Lower leg skin (tissue), 3 donors: ENCODE measurements at regions not wholly inside any gene's neighbourhood (a gene's known extent, or its start where the extent isn't known, plus 50 kb on each side); places are given as distances from the start of the nearest gene placed in this dataset.
"Not testable (repeated sequence)": the region's sequence is repeated elsewhere in the genome, so short reads cannot be mapped to it uniquely, and the experiment has no call there.

Experiments used
- POLR2A ChIP-seq, 2 donors: fragments of 450-650 bp; IDR thresholded peaks; one replicate each; pipeline ENCODE4 v1.6.1; 2016 to 2017; ENCODE audit warnings: antibody characterized with exemption in 2 of 2, mild to moderate bottlenecking in 1 of 2, moderate library complexity in 1 of 2
- TF ChIP-seq, protein P1 (sequence below), 3 donors: fragments of 450-650 bp; IDR thresholded peaks; one replicate each; pipeline ENCODE4 v1.5.1; 2016; ENCODE audit warnings: antibody characterized with exemption in 3 of 3, mild to moderate bottlenecking in 3 of 3, moderate library complexity in 2 of 3

GRCh38 chr4:158452116-158452515 lies 69.6 kb upstream of the RXFP1 start:
- TF ChIP-seq, protein P1, sequence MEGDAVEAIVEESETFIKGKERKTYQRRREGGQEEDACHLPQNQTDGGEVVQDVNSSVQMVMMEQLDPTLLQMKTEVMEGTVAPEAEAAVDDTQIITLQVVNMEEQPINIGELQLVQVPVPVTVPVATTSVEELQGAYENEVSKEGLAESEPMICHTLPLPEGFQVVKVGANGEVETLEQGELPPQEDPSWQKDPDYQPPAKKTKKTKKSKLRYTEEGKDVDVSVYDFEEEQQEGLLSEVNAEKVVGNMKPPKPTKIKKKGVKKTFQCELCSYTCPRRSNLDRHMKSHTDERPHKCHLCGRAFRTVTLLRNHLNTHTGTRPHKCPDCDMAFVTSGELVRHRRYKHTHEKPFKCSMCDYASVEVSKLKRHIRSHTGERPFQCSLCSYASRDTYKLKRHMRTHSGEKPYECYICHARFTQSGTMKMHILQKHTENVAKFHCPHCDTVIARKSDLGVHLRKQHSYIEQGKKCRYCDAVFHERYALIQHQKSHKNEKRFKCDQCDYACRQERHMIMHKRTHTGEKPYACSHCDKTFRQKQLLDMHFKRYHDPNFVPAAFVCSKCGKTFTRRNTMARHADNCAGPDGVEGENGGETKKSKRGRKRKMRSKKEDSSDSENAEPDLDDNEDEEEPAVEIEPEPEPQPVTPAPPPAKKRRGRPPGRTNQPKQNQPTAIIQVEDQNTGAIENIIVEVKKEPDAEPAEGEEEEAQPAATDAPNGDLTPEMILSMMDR (IDR thresholded peaks at IDR 0.05) = not testable (repeated sequence)
- not testable (repeated sequence) for TF ChIP-seq POLR2A (IDR thresholded peaks at IDR 0.05)
